Ovary (tissue), 3 donors: ENCODE measurements at regions not wholly inside any gene's neighbourhood (a gene's known extent, or its start where the extent isn't known, plus 50 kb on each side); places are given as distances from the start of the nearest gene placed in this dataset.

Source experiments
- EP300 ChIP-seq: sonication (generic); formaldehyde crosslinking; IDR thresholded peaks from one replicate; pipeline ENCODE4 v1.6.1; 2017; ENCODE audit warnings: antibody characterized with exemption
- TF ChIP-seq, protein P1 (sequence below), 3 donors: fragments of 450-650 bp in 2 of 3; fragments of 200-600 bp in 1 of 3; IDR thresholded peaks; one replicate each; pipeline versions ENCODE4 v1.5.1 to v1.8.0; 2016 to 2022; ENCODE audit warnings: antibody characterized with exemption in 3 of 3, mild to moderate bottlenecking in 1 of 3
- donor health status: DM: no; HTN: no; CAD: no.

DNA sequence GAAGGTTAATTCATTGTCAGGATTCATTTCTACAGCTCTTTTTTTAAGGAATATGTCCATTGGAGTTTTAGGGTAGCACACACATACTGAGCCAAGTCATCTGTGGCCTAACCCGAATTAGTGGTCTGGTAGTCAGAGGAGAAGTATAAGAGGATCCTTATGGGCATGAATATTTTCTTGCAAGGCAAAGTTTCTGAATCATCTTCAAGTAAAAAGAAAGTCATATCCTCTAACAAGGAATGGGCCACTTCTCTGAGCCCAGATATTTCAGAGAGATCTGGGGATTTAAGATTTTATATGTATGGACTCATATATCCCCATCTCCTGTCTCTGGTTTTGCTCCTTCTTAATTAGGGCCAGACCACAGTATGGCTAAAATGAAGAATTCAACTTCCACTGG, 99.2 kb upstream of the CDH8 start:
- TF ChIP-seq, protein P1, sequence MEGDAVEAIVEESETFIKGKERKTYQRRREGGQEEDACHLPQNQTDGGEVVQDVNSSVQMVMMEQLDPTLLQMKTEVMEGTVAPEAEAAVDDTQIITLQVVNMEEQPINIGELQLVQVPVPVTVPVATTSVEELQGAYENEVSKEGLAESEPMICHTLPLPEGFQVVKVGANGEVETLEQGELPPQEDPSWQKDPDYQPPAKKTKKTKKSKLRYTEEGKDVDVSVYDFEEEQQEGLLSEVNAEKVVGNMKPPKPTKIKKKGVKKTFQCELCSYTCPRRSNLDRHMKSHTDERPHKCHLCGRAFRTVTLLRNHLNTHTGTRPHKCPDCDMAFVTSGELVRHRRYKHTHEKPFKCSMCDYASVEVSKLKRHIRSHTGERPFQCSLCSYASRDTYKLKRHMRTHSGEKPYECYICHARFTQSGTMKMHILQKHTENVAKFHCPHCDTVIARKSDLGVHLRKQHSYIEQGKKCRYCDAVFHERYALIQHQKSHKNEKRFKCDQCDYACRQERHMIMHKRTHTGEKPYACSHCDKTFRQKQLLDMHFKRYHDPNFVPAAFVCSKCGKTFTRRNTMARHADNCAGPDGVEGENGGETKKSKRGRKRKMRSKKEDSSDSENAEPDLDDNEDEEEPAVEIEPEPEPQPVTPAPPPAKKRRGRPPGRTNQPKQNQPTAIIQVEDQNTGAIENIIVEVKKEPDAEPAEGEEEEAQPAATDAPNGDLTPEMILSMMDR (IDR thresholded peaks at IDR 0.05): no peak
- TF ChIP-seq EP300: no peak
